Spinal cord (tissue), 9 donors: ENCODE measurements at regions not wholly inside any gene's neighbourhood (a gene's known extent, or its start where the extent isn't known, plus 50 kb on each side); places are given as distances from the start of the nearest gene placed in this dataset.
A peak's percentile ranks its signal among the peaks of the same experiment; 100 is the strongest.

Experiments
- DNase-seq, 6 donors: peaks; one replicate each; pipeline versions ENCODE4 v3.0.0 to v3.0.0-alpha.2; 2013 to 2015; ENCODE audit warnings: low spot score in 6 of 6, low read depth in 4 of 6
- H3K27ac ChIP-seq: one replicate; pipeline ENCODE4 v1.5.1; 2013; ENCODE audit warnings: low read depth, low read length, control low read depth
- H3K27me3 ChIP-seq: one replicate; pipeline ENCODE4 v1.6.1; 2013; ENCODE audit warnings: low read length; ENCODE audit not compliant: control insufficient read depth, insufficient read depth
- H3K36me3 ChIP-seq: one replicate; pipeline ENCODE4 v1.6.1; 2013; ENCODE audit warnings: low read length; ENCODE audit not compliant: control insufficient read depth, insufficient read depth
- H3K4me1 ChIP-seq: one replicate; pipeline ENCODE4 v1.6.1; 2013; ENCODE audit warnings: low read length; ENCODE audit not compliant: control insufficient read depth, insufficient read depth
- H3K4me3 ChIP-seq: one replicate; pipeline ENCODE4 v1.5.1; 2013; ENCODE audit warnings: low read depth, low read length, control low read depth
- H3K9me3 ChIP-seq: one replicate; pipeline ENCODE4 v1.6.1; 2013; ENCODE audit warnings: low read length; ENCODE audit not compliant: control insufficient read depth, insufficient read depth
- WGBS: methylation state at CpG from one replicate; pipeline ENCODE4 v1.1.5; 2013; ENCODE audit warnings: missing lambda C conversion rate; ENCODE audit not compliant: insufficient coverage; 5-methylcytosine and 5-hydroxymethylcytosine counted together
- donor health status: healthy.

- H3K27ac ChIP-seq, result no peak overlapping the region
- no peaks in the 10 kb centered on the region for H3K4me1 ChIP-seq
- no peaks in the 10 kb centered on the region for H3K36me3 ChIP-seq
- WGBS, result no CpG with 5 or more reads among the region's 3 CpGs
- peak in 1 of 6 donors; percentile 64 for DNase-seq
- no peaks in the 10 kb centered on the region for H3K27me3 ChIP-seq
- H3K9me3 ChIP-seq, result no peaks in the 10 kb centered on the region
- no peak overlapping the region for H3K4me3 ChIP-seq
Observed at GRCh38 chr2:158049129-158049855, 52.4 kb upstream of the UPP2 start.

DNA sequence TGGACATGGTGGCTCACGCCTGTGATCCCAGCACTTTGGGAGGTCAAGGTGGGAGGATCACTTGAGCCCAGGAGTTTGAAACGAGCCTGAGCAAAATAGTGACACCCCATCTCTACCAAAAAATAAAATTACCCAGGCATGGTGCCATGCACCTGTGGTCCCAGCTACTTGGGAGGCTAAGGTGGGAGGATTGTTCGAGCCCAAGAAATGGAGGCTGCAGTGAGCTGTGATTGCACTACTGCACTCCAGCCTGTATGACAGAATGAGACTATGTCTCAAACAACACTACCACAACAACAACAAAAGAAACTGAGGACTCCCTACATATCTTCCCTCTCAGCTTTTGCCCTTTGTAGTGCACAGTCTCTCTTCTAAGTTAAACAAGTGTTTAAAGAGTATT, 53.3 kb upstream of the UPP2 start:
- no peaks in the 10 kb centered on the region for H3K4me1 ChIP-seq
- no peak overlapping the region for H3K27ac ChIP-seq
- no peaks in the 10 kb centered on the region for H3K9me3 ChIP-seq
- H3K36me3 ChIP-seq, result no peaks in the 10 kb centered on the region
- no CpG with 5 or more reads among the region's 3 CpGs for WGBS
- H3K27me3 ChIP-seq, result no peaks in the 10 kb centered on the region
- DNase-seq, result no peak
- no peak overlapping the region for H3K4me3 ChIP-seq

DNA sequence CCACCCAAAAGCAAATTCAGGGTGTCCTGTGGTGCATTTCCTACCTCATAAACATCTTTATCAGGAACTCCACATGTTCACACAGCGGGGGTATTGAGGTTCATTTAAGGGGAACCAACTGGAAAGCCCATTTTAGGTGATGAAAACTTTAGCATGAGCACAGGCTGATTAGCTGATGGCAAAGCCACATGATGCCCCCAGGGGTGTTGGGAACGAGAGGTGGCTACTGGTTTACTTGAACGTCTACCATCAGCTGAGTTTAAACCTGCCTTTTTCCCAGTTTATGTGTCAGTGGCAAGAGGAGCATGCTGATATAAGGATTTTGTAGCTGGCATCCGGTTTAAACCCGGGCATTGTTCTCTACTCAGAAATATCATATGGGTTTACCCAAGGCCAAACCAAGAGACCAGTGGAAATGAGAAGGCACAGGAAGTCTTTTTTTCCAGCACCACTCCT, 54.5 kb upstream of the UPP2 start:
- no peaks in the 10 kb centered on the region for H3K36me3 ChIP-seq
- peak in 1 of 6 donors; percentile 76 for DNase-seq
- 69% methylated on average over 3 of the region's 5 CpGs for WGBS
- H3K4me1 ChIP-seq, result peaks cover 4% of the 10 kb centered on the region
- no peak overlapping the region for H3K4me3 ChIP-seq
- H3K27me3 ChIP-seq, result no peaks in the 10 kb centered on the region
- H3K27ac ChIP-seq, result no peak overlapping the region
- no peaks in the 10 kb centered on the region for H3K9me3 ChIP-seq

GRCh38 chr2:158046121-158046880, 55.4 kb upstream of the UPP2 start:
- no peak overlapping the region for H3K4me3 ChIP-seq
- H3K9me3 ChIP-seq, result no peaks in the 10 kb centered on the region
- no peaks in the 10 kb centered on the region for H3K36me3 ChIP-seq
- DNase-seq, result no peak
- H3K4me1 ChIP-seq, result peaks cover 4% of the 10 kb centered on the region
- no peaks in the 10 kb centered on the region for H3K27me3 ChIP-seq
- WGBS, result no CpG with 5 or more reads among the region's 4 CpGs
- H3K27ac ChIP-seq, result no peak overlapping the region

DNA sequence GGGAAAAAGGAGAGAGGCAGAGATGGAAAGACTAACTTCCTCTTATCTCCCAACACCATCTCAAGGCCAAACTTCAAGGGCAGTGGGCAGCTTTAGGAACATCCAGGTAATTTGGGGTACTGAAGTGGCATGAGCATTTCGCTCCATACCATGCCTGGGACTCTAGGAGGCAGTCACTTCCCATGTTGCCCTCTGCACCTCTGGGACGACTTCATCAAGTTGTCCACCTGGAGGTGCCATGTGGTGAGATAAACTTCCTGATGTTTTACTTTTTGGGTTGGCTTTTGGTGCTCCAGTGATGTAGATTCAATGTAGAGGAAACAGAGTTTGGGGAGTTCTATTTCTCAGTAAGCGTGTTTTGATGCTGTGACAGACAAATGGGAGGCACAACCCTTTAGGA, 56.3 kb upstream of the UPP2 start:
- Histone ChIP-seq H3K4me3 (no peak overlapping the region), H3K27ac (no peak overlapping the region), H3K27me3 (no peaks in the 10 kb centered on the region), H3K36me3 (no peaks in the 10 kb centered on the region), H3K4me1 (peaks cover 4% of the 10 kb centered on the region), H3K9me3 (no peaks in the 10 kb centered on the region)
- WGBS, result 95% methylated on average over 2 of the region's 3 CpGs
- no peak for DNase-seq

DNA sequence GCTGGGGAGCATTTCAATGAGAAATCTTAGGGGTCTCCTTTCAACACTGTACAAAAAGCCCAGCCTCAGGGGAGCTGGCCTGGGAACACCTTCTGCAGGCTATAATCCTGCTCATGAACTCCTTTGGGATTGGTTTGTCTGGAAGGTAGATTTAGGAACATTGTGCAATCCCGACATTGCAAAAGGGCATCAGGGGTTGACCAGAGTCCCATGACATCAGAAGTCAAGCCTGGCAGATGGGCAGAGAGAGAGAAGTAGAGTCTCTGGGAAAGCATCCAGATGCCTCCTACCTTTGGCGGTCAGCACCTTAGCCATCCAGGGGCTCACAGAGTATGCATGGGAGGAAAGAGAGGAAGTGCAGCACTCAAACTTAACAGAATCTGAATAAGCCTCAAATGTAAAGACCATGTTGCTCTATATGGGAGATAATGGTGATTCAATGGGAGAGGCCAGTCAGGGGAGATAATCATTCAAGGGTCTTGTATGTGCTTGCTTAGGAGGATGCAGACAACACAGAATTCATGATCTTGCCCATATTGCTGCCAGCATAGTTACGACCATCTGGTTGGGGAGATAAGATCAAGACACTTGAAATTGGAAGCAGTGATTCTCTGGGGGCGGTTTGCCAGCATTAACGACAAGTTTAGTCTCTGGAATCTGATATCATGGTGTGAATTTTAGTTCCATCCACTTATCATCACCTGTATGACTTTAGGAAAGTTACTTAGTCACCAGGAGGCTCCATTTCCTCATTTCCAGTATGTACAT, 58.3 kb upstream of the UPP2 start:
- WGBS, result 100% methylated on average over 3 of the region's 5 CpGs
- Histone ChIP-seq H3K4me1 (peaks cover 4% of the 10 kb centered on the region), H3K27me3 (no peaks in the 10 kb centered on the region), H3K27ac (no peak overlapping the region), H3K36me3 (no peaks in the 10 kb centered on the region), H3K9me3 (no peaks in the 10 kb centered on the region), H3K4me3 (no peak overlapping the region)
- no peak for DNase-seq

DNA sequence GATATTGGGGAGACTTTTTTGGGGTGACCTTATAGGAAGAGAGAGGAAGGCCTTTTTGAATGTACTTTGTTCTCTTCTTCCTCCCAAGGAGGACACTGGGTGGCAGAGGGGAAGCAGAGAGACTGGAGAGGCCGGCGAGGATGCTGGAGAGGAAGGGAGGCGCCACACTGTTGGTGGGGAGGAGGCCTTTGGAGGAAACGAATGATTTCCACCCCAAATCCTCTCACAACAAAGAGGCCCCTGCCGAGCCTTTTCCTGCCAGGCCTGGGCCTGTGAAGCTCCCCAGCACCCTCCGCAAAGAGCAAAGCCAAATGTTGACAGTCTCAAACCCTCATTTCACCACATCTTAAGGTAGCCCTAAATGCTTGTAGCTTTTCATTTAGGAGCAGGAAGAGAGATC, 59.0 kb upstream of the UPP2 start:
- no CpG with 5 or more reads among the region's 6 CpGs for WGBS
- Histone ChIP-seq H3K4me3 (no peak overlapping the region), H3K36me3 (no peaks in the 10 kb centered on the region), H3K27ac (no peak overlapping the region), H3K9me3 (no peaks in the 10 kb centered on the region), H3K27me3 (no peaks in the 10 kb centered on the region), H3K4me1 (peaks cover 4% of the 10 kb centered on the region)
- DNase-seq, result no peak

- H3K27ac ChIP-seq, result no peak overlapping the region
- DNase-seq, result no peak
- no peaks in the 10 kb centered on the region for H3K27me3 ChIP-seq
- no peaks in the 10 kb centered on the region for H3K36me3 ChIP-seq
- H3K4me3 ChIP-seq, result no peak overlapping the region
- H3K9me3 ChIP-seq, result no peaks in the 10 kb centered on the region
- H3K4me1 ChIP-seq, result peaks cover 4% of the 10 kb centered on the region
- WGBS, result no CpG with 5 or more reads among the region's 2 CpGs
Observed at GRCh38 chr2:158042245-158042644, 59.4 kb upstream of the UPP2 start.

DNA sequence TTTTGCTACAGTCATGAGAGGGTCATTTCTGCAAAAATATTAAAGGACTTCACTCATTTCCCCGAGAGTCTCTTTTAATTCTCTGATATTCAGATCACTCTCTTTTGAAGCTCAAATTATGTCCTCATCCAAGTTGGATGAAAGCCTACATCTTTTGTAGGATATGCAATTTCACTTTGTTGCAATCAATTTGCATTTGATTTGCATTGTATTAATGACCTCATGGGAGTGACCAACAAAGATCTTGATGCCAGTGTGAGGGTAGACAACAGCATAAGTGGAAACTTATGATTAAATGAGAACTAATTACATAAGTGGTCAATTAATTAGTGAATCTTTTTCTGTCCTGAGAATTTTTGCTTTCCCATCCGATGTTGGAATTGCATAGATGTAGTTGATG, 60.3 kb upstream of the UPP2 start:
- no peak overlapping the region for H3K4me3 ChIP-seq
- H3K9me3 ChIP-seq, result no peaks in the 10 kb centered on the region
- no peaks in the 10 kb centered on the region for H3K27me3 ChIP-seq
- no peak for DNase-seq
- no peaks in the 10 kb centered on the region for H3K36me3 ChIP-seq
- WGBS, result no CpG with 5 or more reads among the region's 2 CpGs
- no peak overlapping the region for H3K27ac ChIP-seq
- H3K4me1 ChIP-seq, result peaks cover 4% of the 10 kb centered on the region
